Tibial nerve (tissue), 4 donors: ENCODE measurements at regions not wholly inside any gene's neighbourhood (a gene's known extent, or its start where the extent isn't known, plus 50 kb on each side); places are given as distances from the start of the nearest gene placed in this dataset.

Experiments used
- CTCF ChIP-seq, 5 experiments: fragments of 200-600 bp in 3 of 5; fragments of 450-650 bp in 2 of 5; sonication (generic) in 3 of 5; IDR thresholded peaks; one replicate each; pipeline ENCODE4 v1.5.1; 2016 to 2019; ENCODE audit warnings: antibody characterized with exemption in 5 of 5, mild to moderate bottlenecking in 3 of 5, moderate library complexity in 2 of 5
- EP300 ChIP-seq, 2 donors: sonication (generic); formaldehyde crosslinking; IDR thresholded peaks; one replicate each; pipeline ENCODE4 v1.6.1; 2017; ENCODE audit warnings: antibody characterized with exemption in 2 of 2, mild to moderate bottlenecking in 1 of 2
- POLR2A ChIP-seq, 2 donors: fragments of 450-650 bp; IDR thresholded peaks; one replicate each; pipeline ENCODE4 v1.6.1; 2017; ENCODE audit warnings: antibody characterized with exemption in 2 of 2, mild to moderate bottlenecking in 2 of 2, moderate library complexity in 2 of 2

DNA sequence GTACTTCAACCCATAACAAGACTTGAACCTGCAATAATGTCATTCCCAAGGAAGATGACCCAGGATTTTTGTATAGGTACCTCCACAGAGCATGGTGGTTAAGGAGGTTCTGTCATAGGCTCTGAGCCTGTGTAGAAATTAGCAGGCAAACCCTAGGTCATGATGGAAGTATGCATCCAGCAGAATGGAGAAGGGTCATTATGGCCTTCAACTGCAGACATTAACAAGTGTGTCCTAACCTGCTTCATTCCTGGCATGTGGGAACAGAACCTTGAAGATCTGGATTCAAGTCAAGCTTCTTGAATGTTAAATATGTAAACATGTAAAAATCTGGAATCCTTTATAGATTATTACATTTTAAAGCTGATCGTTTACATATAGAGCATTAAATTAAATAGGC lies 116.2 kb upstream of the SLC38A4 start:
- TF ChIP-seq CTCF (IDR thresholded peaks at IDR 0.05) (no peak), EP300 (IDR thresholded peaks at IDR 0.05) (no peak), POLR2A (IDR thresholded peaks at IDR 0.05) (no peak)
